Fibroblast of skin of right biceps (primary cell): ENCODE measurements at regions not wholly inside any gene's neighbourhood (a gene's known extent, or its start where the extent isn't known, plus 50 kb on each side); places are given as distances from the start of the nearest gene placed in this dataset.

Source experiments
- DNase-seq: peaks from one replicate; pipeline ENCODE4 v3.0.0-alpha.2; 2013

DNA sequence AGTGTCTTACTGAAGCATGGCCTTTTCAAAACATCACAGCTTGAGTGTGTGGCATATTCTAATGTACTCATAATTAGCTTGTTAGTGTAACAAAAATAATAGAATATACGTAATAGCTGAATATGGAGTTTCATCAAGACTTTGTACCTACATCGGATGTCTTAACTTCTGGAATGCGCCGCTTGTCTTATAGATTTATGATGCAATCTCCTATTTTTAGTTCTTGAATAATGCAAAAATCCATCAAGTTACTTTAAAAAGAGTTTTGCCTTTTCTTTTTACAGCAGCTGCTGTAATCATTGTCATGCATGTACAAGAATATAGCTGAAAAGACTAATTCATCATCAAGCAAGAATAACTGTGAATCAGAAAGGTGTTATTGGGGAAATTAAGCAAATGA, 140.7 kb upstream of the SCN7A start:
- DNase-seq, result no peak

DNA sequence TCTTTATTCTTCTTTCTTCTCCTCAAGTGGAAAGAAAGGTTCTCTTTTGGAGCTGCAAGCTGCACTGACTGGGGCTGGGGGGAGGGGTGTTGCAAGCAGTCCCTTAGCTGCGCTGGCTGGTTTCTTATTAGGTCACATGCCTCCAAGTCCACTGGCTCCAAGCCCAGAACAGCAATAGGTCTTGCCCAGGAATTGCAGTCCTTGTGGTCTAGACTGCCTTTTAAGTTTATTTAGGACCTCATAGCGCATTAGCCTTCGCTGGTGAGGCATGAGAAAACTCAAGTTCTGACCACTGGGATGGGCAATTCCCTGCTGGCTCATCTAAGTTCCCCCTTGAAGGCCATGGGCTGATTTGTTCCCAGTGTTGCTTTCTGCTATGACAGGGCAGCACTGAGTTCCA, 138.6 kb upstream of the SCN7A start:
- DNase-seq, result peak; percentile 85

DNA sequence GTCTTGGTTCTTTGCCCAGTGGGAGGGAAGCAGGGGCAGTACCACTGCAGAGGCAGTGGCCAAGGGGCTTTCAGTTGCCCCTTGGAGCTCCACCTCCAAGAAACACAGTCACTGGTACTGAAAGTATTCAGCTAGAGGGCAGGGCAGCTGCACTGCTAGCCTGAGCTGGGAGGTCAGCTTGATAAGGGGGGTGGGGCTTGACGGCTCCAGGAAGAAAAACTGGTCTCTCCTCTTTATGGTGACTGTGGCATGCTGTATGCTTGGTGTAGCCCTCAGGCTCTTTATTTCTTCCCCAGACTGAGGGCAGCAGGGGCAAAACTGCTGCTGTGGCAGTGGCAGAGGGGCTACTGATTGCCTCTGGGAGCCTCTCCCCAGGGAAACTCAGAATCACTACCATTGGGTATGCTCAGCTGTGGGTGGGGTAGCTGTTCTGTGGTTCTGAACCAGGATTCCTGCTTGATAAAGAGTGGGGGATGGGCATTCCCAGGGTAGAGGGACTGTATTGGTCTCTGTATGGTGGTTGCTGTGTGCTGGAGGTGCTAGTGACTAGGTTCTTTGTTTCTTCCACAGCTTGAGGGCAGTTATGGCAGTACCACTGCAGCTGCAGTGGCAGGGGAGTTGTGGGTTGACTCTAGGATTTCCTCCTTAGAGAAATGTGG, 134.6 kb upstream of the SCN7A start:
- no peak for DNase-seq

DNA sequence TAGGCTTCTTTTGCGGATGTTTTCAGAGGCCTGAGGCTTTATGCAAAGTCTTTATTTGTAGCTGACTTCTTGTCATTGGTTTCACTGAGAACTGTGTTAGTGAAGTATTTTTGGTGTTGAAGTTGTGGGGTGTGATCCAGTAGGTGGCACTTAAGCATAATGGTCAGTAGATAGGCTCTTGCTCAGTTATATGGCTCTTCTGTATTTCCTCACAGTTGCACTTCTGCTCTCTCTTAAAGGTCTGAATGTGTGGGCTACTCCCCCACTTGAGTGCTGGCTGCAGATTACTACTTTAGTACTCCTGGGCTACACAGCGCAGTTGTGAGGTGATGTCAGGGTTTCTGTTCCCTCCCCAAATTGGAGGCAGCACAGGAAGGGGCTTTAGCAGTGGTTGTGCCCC, 133.8 kb upstream of the SCN7A start:
- no peak for DNase-seq

DNA sequence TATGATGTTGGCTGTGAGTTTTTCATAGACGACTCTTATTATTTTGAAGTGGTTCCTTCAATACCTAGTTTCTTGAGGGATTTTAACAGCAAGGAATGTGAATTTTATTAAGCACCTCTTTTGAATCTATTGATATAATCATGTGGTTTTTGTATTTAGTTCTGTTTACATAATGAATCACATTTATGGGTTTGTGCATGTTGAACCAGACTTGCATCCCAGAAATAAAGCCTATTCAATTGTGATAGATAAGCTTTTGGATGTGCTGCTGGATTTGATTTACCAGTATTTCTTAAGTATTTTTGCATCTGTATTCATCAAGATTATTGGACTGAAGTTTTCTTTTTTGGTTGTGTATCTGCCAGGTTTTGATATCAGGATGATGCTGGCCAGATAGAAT, 131.6 kb upstream of the SCN7A start:
- DNase-seq, result no peak

DNA sequence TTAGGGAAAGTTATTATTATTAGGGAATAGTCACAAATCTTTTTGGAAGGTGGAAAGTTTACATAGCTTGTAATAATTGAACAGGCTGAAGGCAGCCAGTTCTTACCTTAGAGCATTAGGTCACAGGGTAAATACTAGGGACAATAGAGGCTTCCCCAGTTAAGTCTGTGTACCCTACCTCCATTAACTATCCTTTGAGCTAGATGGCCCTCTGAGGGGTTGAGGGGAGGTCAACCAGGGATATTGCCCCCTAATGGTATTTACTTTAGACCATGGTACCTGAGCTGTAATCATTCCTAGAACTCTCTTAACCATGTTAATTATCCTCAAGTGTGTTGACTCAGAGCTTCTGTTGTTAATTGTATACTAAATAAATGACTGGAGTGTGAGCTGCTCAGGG, 120.5 kb upstream of the SCN7A start:
- no peak for DNase-seq

DNA sequence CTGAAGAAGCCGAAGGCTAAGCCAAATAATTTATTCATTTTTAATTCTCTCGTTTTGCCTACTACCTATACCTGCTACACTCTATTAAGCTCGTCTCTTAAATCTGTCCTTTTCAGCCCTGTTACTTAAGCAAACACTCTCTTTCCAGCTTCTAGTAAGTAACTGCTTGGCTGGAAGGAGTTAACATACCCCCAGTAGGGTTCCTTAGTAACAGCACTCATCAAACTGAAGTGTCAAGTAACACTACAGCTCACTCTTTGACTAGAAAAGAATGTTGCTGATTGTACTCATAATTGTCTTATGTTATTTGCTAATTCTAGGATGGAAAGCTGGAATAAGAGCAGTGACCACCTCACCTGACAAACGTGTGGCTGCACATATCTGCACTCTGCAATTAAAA, 120.0 kb upstream of the SCN7A start:
- no peak for DNase-seq

DNA sequence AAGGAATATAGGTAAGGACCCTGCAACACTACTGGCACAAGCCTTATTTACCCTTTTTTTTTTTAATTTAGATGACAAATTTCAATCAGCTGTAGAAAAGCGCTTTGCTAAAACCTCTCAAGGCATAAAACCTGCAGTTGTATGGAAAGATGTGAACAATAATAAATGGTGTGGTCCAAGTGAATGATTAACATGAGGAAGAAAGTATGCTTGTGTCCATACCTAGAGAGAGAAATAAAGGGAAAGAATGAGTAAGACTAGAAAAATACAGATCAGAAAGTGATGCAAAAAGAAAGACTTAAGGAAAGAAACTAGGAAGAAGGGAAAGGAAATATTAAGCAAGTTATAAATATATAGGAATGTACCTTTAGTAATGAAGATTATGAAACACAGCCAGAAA, 119.2 kb upstream of the SCN7A start:
- DNase-seq, result no peak

DNA sequence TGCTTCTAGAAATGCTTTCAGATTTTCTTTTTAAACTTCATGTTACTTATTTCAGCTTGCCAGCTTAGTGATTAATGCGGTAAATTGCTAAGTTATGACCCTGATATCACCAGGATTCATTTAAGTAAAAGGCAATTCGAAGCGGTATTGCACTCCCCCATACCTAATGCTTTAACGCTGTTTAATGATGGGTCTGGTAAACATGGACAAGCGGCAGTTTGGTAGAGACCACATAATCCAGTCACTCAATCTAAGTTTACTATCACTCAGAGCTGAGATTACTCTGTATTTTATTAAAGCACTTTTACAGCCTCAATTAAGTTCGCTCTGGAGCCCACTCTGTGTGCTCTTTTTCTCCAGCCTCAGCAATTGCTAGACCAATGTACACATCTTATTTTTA, 118.2 kb upstream of the SCN7A start:
- no peak for DNase-seq

DNA sequence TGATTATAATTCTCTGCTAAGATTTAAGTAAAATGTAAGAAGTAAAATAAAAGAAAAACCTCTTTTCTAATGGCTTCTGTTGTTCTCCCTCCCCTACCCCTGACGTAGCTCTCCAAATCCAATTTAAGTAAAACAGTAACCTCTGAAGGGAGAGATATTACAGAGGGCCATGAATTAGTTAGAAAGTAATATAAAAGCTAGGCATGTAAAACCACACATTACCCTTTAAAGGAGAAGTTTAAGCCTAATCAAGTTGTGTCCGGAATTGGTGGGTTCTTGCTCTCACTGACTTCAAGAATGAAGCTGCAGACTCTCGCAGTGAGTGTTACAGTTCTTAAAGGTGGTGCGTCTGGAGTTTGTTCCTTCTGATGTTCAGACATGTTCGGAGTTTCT, 116.9 kb upstream of the SCN7A start:
- DNase-seq, result no peak

DNA sequence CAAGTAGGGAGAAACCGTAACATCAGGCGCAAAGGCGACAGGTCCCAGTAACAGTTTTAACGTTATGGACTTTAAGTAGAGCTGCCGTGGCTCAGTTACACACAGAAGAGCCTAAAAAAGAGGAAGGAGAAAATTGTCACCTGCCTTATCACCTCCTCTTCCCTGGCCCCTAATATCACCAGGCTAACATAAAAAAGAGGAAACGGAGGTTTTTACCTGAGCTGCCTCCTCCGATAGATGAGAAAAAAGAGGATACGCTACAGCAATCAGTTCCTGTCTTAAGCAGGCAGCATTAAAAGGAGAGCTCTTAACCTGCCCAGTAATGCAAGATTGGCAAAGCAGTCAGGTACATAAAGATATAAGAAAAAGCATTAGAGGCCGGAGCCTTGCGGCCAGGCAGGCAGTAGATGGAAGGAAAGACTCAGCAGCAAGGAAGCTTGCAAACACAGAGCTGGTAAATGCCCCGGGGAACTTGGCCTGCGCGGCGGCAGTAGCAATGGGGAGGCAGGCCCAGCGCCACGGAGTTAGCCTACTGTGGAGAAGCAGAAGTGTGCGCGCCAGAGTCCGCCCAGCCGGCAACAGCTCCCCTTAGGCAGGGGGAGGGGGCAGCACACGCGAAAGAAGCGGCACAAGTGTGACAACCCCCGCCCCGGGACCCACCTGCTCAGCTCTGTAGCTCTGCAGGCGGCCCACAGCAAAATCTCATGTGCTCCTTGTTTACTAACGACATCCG, 116.3 kb upstream of the SCN7A start:
- no peak for DNase-seq

DNA sequence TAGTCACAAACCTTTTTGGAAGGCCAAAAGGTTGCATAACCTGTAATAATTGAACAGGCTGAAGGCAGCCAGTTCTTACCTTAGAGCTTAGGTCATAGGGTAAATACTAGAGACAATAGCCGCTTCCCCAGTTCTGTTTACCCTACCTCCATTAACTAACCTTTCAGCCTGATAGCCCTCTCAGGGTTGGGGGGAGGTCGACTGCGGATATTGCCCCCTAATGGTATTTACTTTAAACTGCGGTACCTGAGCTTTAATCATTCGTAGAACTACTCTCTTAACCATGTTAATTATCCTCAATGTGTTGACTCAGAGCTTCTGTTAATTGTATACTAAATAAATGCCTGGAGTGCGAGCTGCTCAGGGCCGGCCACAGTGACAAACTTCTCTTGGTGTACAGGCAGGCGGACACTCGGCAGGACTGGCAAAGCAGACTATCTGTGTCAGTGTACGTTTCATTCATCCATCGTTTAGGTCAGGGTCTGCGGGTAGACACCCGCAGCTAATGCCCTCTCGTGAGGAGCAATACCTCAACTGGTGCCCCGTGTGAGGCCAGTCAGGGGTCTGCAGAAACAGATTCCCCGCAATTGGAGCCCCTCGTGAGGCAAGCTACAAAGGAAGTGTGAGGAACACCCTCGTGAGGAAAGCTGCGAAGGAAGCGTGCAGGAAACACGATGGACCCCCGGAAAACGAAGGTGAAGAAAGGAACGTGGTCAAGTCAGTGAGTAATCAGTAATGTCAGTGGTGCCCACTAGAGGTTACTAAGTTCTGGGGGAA, 115.3 kb upstream of the SCN7A start:
- DNase-seq, result no peak

DNA sequence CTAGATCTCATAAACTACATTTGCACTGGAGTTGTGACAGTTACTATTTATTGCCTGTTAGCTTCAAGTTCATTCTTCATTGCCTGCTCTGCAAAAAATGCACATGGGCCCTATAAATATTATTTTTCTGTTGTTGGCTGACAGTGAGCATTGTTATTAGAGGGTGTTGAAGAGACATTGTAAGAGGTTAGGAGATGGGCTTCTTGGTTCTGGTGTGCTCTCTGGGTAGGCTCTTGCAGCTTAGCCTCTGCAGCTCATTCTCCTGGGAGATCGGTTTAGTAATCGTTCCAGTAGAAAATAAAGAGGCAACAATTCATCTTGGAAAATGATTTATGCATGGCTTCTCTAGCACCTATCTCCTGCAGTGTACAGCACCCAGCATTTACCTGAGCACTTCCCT, 113.8 kb upstream of the SCN7A start:
- DNase-seq, result no peak

DNA sequence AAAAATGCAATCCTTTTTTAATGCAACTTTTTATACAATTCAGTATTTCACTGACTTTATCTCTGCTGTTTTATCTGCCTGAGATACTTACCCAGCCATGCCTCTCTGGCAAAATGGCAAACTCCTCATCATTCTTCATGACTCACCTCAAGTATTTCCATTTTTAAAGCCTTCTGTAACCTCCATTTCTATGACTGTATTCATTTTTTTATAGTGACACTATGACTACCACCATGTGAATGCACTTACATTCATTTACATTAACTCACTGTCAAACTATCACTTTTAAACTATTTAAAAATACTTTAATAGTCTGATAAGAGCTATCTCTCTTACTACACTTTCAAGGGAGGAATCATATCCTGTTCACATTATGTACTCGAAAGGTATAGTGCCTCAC, 99.4 kb upstream of the SCN7A start:
- DNase-seq, result peak; percentile 89

DNA sequence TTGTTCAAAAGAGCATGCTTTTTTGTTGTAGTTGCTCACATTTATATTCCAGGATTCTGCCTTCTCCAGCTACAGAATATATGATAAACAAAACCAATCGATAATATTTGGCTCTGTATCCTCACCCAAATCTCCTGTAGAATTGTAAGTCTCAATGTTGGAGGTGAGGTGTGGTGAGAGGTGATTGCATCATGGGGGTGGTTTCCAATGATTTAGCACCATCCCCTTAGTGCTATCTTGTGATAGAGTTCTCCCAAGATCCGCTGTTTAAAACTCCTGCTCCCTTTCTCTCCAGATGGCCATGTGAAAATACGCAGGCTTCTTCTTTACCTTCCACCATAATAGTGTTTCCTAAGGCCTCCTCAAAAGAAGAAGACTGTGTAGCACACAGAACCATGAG, 98.7 kb upstream of the SCN7A start:
- DNase-seq, result no peak

DNA sequence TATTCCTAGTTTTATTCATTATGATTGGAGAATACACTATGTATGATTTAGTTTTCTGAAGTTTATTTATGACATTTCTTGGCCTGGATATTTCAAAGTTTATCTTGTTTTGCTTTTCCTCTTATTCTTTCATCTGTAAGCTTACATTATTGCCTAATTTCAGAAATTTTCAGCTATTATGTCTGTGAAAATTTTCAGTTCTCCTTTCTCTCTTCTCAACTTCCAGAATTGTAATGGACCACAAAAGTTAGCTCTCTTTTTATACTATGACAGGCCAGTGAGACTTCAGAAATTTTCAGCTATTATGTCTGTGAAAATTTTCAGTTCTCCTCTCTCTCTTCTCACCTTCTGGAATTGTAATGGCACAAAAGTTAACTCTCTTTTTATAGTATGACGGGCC, 97.2 kb upstream of the SCN7A start:
- no peak for DNase-seq

DNA sequence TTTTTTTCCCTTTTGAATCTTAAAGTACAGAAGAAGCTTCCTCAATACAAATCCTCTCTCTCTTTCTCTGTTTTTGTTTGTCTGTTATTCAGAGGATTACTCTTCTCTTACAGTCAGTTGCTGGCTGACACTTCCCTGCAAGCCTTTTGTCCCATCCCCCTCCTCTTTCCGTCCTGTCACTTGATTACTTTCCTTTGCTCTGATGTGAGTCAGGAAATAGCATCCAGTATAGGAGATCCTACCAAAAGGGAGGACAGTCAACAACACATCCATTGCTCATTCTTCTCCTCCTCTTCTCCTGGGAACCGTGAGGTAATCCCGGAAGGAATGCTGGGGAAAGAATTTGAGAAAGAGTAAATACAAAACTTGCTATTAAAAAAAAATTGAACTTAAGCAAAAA, 79.3 kb upstream of the SCN7A start:
- DNase-seq, result peak; percentile 73

DNA sequence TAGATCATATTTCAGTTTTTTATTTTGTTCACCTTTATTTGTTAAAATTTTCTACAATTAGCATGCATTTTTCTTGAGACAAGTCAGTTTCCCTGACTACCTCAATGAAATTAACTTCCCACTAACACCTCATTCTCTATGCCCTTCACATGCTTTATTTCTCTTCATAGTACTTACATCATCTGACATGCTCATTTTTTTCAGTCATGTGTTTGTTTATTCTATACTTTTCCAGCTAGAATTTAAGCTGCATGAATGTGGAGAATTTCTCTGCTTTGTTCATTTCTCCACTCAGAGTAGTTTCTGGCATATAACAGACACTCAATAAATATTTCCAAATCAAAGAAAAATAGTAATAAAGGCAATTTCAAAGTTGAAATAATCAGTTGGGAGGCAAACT, 78.9 kb upstream of the SCN7A start:
- DNase-seq, result no peak

DNA sequence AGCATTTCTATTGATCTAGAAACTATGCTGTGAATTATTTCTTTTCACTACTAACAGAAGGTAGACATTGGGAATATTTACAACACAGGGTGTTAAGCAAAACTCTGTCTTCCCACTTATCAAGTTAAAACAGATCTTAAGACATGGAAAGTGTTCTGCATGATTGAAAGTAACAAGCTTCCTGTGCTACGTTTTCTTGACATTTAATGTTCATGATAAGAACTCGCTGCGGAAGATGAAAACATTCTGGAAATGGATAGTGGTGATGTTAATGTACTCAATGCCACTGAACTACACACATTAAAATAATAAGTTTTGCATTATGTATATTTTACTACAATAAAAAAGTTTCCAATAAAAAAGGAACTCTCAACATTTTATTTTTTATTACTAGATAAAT, 74.4 kb upstream of the SCN7A start:
- DNase-seq, result no peak

DNA sequence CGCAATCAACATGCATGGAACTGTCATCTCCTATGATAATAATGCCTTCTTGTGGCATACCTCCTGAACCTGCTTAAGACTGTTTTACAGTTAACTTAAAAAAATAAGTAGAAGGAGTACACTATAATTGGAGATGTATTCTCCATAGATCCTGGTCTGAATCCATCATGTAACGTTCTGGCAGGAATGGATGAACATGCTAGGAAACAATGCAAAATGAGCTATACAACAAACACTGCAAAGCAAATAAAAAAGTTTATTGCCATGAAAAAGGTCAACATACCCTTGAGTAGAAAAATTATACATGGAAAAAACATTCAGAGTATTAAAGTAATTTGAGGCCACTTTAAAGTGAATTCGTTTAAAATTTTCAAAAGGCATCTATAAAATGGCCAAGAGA, 71.5 kb upstream of the SCN7A start:
- DNase-seq, result no peak

DNA sequence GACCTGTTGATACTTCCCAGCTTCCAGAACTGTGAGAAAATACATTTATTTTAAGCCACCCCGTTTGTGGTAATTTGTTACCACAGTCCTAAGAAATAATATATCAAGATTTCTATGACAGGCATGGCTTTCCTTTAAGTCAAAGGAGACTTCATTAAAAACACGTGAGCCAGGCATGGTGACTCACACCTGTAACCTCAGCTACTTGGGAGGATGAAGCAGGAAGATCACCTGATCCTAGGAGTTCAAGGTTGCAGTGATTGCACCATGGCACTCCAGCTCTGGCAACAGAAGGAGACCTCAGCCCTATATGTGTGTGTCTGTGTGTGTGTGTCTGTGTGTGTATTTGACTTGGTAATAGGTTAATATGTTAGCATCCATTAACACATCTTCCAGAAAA, 69.8 kb upstream of the SCN7A start:
- peak; percentile 6 for DNase-seq

DNA sequence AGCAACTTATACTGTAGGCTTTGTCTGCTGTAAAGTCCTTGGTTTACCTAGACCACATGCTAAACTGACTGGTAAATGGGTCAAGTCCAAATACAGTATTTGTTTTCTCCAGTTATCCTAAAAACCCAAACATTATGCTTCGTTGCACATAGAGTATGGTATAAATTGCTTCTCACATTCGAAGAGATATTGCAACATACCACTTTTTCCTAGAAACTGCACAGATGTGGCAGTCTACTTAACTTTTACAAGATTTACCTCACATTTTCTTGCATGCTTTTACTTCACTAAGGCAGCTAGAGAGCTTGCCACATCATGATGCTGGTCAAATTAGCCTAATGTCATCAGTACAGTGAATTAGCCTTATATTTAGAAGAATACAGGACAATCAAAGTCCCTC, 66.0 kb upstream of the SCN7A start:
- no peak for DNase-seq

DNA sequence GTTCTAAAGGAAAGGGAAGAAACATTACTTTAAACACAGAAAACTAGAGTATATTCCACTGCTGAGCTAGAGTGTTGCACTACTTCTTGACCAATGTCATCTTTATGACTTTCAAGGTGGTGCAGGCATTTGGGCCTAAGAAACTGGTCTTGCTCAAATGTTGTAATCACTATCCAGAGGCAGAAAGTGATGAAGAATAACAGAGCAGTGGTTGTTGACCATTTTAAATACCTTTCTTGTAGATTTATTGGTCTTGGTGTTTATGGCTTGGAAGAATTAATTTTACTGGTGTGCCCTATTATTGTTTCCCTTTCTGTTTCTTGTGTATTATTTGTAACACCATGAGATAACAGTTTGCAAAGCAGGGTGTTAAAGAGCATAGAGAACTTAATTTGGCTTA, 56.9 kb upstream of the SCN7A start:
- no peak for DNase-seq

DNA sequence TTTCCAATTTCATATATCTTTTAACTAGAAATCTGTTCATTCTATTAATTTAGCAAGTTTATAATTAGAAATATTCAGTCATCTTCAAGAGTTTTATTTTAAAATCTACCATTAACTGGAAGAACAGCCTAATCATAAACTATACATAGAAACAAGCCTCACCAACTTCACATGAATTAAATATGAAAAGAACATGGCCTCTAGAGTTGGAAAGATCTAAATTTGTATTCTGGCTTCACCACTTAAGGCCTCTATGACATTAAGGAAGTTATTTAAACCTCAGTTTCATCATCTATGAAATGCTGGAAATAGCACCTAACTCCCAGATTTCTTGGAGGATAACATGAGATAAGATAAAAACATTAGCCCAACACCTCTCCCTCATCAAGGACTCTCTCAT, 51.4 kb upstream of the SCN7A start:
- DNase-seq, result no peak
